ENCODE measurements at regions not wholly inside any gene's neighbourhood (a gene's known extent, or its start where the extent isn't known, plus 50 kb on each side); places are given as distances from the start of the nearest gene placed in this dataset. TPM values are rescaled to one million over a fixed set of nuclear protein-coding genes. Genes with fewer than 3 reads are reported as not detected.

GRCh38 chr13:57075588-57075987 is 65.1 kb upstream of the PRR20A start:
- H3K36me3 Mint-ChIP-seq: no peaks in the 10 kb centered on the region
- no peak for DNase-seq (ENCODE audit: extremely low spot score, unreplicated experiment)
- no peaks in the 10 kb centered on the region for H3K4me1 Mint-ChIP-seq (ENCODE audit: unreplicated experiment)
- no peak for TF ChIP-seq CTCF (conservative IDR thresholded peaks at IDR 0.05)
- H3K27ac Mint-ChIP-seq: no peak overlapping the region
- H3K27me3 Mint-ChIP-seq: no peaks in the 10 kb centered on the region
- H3K9me3 Mint-ChIP-seq: no peaks in the 10 kb centered on the region
- no peak overlapping the region for H3K4me3 Mint-ChIP-seq

GRCh38 chr13:57087006-57087405 is 53.7 kb upstream of the PRR20A start:
- no peaks in the 10 kb centered on the region for H3K27me3 Mint-ChIP-seq
- no peaks in the 10 kb centered on the region for H3K9me3 Mint-ChIP-seq
- H3K4me3 Mint-ChIP-seq: no peak overlapping the region
- DNase-seq (ENCODE audit: extremely low spot score, unreplicated experiment): no peak
- no peaks in the 10 kb centered on the region for H3K4me1 Mint-ChIP-seq (ENCODE audit: unreplicated experiment)
- TF ChIP-seq CTCF (conservative IDR thresholded peaks at IDR 0.05): no peak
- no peaks in the 10 kb centered on the region for H3K36me3 Mint-ChIP-seq
- no peak overlapping the region for H3K27ac Mint-ChIP-seq

Small RNAs in the stretch of these regions (microRNA-seq; reads per million reads assigned to microRNA genes)
- not detected for gene MIR1297
- gene MIR5007: not detected

All from type B pancreatic cell (in vitro differentiated cells).